Upper lobe of right lung (tissue), 1 donor: ENCODE measurements at regions not wholly inside any gene's neighbourhood (a gene's known extent, or its start where the extent isn't known, plus 50 kb on each side); places are given as distances from the start of the nearest gene placed in this dataset.

ENCODE experiments used
- ATAC-seq: fragments of 200-7000 bp; cut with Tn5 transposase; one replicate; pipeline ENCODE4 v1.9.1; 2020; ENCODE audit warnings: mild to moderate bottlenecking, moderate library complexity
- DNase-seq: peaks from one replicate; pipeline ENCODE4 v3.0.0-alpha.2; 2020
- H3K27ac ChIP-seq: fragments of 200-600 bp; one replicate; pipeline ENCODE4 v1.8.0; 2022
- H3K27me3 ChIP-seq: fragments of 200-600 bp; one replicate; pipeline ENCODE4 v1.8.0; 2022; ENCODE audit warnings: mild to moderate bottlenecking
- H3K36me3 ChIP-seq: fragments of 200-600 bp; one replicate; pipeline ENCODE4 v1.8.0; 2022
- H3K4me1 ChIP-seq: fragments of 200-600 bp; one replicate; pipeline ENCODE4 v1.8.0; 2022
- H3K4me3 ChIP-seq: fragments of 200-600 bp; one replicate; pipeline ENCODE4 v1.8.0; 2022; ENCODE audit warnings: mild to moderate bottlenecking
- H3K9me3 ChIP-seq: fragments of 200-600 bp; one replicate; pipeline ENCODE4 v1.8.0; 2022
- intact Hi-C: fragments of 100-400 bp; cut with DNase I; formaldehyde crosslinking; loops from one replicate; pipeline ENCODE4 v1.11.0; 2022
- TF ChIP-seq, protein P1 (sequence below): fragments of 200-600 bp; IDR thresholded peaks from one replicate; pipeline ENCODE4 v1.8.0; 2022; ENCODE audit warnings: antibody characterized with exemption
- donor health status: DM: no; HTN: yes; CAD: no; lungs with severe emphysema.

DNA sequence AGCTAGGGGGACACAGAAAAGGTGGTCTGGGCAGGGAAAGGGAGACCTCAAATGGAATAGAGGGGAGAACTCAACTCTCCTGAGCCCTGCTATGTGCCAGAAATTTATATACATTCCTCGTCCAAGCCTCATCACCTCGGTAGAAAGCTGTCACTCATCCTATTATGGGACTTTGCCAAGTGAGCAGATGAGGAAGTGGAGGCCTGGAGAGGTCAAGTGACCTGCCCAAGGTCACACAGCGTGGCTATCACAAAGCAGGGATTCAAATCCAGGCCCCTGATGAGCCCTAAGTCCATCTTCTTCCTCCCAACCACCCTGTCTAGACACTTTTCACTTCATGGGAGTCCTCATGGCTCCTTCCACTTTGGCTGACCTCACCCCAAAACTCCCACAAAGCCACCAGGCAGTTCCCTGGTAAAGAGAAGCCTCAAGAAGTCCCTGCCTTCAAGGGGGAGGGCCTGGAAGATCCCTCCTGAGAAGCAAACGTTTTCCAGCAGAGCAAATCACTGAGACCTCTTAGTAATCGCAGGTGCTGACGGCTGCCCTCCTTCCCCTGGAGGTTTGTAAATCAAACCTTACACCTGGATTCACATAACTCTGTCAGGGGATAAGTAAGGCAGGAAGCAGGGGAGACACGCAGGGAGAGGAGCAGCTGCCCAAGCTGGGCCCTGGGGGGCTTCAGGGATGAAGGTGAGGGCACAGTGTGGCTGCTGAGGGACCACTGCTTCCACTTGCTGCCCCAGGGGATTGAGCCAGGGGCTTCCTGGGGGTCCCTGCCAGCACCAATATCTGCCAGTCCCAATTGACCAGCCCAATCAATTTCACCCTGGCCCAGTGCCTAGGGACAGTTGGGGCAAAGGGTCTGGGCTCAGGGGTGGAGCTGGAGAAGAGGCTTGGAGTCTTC, 351.2 kb downstream of the MATN1 start:
- no peaks in the 10 kb centered on the region for H3K36me3 ChIP-seq
- no peak overlapping the region for H3K27ac ChIP-seq
- intact Hi-C loops: loop anchor here (10.0 kb wide), 1 partner anchor 1127 kb away; no protein-coding TSS in a partner anchor
- H3K27me3 ChIP-seq: peaks cover 16% of the 10 kb centered on the region
- TF ChIP-seq, protein P1, sequence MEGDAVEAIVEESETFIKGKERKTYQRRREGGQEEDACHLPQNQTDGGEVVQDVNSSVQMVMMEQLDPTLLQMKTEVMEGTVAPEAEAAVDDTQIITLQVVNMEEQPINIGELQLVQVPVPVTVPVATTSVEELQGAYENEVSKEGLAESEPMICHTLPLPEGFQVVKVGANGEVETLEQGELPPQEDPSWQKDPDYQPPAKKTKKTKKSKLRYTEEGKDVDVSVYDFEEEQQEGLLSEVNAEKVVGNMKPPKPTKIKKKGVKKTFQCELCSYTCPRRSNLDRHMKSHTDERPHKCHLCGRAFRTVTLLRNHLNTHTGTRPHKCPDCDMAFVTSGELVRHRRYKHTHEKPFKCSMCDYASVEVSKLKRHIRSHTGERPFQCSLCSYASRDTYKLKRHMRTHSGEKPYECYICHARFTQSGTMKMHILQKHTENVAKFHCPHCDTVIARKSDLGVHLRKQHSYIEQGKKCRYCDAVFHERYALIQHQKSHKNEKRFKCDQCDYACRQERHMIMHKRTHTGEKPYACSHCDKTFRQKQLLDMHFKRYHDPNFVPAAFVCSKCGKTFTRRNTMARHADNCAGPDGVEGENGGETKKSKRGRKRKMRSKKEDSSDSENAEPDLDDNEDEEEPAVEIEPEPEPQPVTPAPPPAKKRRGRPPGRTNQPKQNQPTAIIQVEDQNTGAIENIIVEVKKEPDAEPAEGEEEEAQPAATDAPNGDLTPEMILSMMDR: no peak
- no peaks in the 10 kb centered on the region for H3K4me1 ChIP-seq
- H3K9me3 ChIP-seq: no peaks in the 10 kb centered on the region
- no peak overlapping the region for H3K4me3 ChIP-seq
- DNase-seq (no peak), ATAC-seq (no peak)

DNA sequence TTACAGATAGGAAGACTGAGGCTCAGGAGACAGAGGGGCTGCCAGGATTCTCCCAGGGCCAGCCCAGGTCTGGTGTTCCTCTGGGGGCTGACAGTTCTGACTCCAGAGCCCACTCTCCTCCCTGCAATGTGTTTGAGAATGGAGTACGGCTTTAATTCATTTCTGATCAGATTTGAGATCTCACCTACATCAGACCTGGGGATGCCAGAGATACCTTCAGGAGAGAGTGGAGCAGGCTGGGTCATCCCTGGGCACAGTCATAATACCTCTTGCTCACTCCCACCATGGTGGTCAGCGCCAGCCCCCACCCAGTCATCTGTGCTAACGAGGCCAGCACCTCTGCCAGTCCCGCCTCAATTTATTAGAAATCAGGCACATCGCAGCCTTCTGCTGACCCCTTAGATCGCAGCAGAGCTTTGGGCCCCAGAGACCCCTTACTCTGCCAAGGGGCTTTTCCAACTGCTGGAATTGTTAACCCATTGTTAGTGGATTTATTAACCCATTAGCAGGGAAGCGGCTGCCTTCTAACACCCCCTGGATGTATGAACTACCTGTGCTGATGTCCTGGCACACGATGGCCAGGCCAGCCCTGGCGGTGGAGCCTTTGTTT, 352.1 kb downstream of the MATN1 start:
- TF ChIP-seq, protein P1: no peak
- Histone ChIP-seq H3K9me3 (no peaks in the 10 kb centered on the region), H3K27me3 (peaks cover 13% of the 10 kb centered on the region), H3K4me3 (no peak overlapping the region), H3K4me1 (no peaks in the 10 kb centered on the region), H3K36me3 (no peaks in the 10 kb centered on the region), H3K27ac (no peak overlapping the region)
- ATAC-seq (no peak), DNase-seq (no peak)
- intact Hi-C loops: loop anchor here (10.0 kb wide), 1 partner anchor 1126 kb away; no protein-coding TSS in a partner anchor

DNA sequence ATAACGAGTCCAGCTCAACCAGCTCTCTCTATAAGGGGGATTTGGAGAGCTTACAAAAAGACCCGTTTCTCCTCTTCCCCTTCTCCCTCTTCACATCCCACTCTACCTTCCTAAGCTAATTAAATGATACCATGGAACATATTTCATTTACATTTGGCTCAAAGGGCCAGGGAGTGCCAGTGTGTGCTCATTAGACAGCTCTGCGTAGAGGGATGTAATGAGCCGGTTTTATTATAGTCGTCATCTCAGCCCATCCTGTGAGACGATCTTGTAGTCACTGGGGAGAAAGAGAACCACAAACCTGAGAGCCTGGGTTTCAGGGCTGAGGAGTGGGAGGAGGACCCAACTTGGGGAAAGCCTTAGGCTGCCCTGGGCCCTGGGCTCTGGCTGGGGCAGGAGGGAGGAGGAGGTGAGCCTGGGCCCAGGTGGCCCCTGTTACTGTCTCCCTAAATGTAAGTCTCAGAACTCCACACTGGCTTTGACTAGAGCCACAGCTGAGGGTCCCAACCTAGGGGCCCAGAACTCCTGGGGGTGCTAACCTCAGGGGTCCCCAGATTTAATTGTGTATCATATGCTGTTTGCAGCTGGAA, 354.6 kb downstream of the MATN1 start:
- no peaks in the 10 kb centered on the region for H3K9me3 ChIP-seq
- ATAC-seq (no peak), DNase-seq (no peak)
- H3K27me3 ChIP-seq: peaks cover 13% of the 10 kb centered on the region
- intact Hi-C loops: no loop called here
- H3K27ac ChIP-seq: no peak overlapping the region
- no peaks in the 10 kb centered on the region for H3K36me3 ChIP-seq
- H3K4me3 ChIP-seq: no peak overlapping the region
- H3K4me1 ChIP-seq: no peaks in the 10 kb centered on the region
- TF ChIP-seq, protein P1: no peak

DNA sequence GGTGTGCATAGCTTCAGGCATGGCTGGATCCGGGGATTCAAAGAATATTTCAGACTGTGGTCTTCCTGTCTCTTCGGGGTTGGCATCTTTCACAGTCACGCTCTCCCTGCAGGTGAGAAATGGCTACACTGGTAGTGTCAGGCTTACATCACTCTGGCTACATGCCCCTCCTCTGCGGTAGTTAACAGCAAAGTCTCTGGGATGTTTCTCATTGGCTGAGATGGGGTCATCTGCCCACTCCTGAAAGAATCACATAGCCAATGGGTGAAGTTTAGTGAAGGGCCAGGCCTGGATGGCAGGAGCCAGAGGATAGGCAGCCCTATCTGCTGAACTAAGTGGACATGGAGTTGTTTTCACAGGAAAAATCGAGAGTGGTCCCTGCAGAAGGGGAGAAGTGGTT, 356.5 kb downstream of the MATN1 start:
- Histone ChIP-seq H3K4me3 (no peak overlapping the region), H3K9me3 (no peaks in the 10 kb centered on the region), H3K27me3 (peaks cover 11% of the 10 kb centered on the region), H3K36me3 (no peaks in the 10 kb centered on the region), H3K4me1 (no peaks in the 10 kb centered on the region), H3K27ac (no peak overlapping the region)
- TF ChIP-seq, protein P1: no peak
- ATAC-seq: no peak
- intact Hi-C loops: no loop called here
- no peak for DNase-seq

DNA sequence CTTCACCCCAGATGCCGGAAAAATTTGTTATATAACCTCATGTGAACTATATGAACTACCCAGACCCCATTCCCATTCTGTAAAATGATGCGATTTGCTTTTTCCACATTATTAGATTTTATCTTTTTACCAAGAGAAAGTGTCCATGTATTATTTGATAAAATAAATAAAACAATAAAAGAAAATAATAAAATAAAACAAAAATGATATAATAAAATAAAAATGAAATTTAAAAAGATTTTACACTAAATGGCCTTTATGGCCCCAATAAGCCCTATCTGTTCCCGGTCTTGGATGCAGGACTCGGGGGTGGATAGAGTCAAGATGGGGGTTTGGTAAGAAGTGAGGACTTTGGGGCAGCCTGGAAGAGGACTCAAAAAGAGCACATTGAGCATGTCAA, 357.2 kb downstream of the MATN1 start:
- no peak overlapping the region for H3K4me3 ChIP-seq
- H3K4me1 ChIP-seq: no peaks in the 10 kb centered on the region
- ATAC-seq (no peak), DNase-seq (no peak)
- H3K36me3 ChIP-seq: no peaks in the 10 kb centered on the region
- TF ChIP-seq, protein P1: no peak
- intact Hi-C loops: no loop called here
- H3K27ac ChIP-seq: no peak overlapping the region
- H3K27me3 ChIP-seq: peaks cover 4% of the 10 kb centered on the region
- H3K9me3 ChIP-seq: no peaks in the 10 kb centered on the region
